HG03060 (cell line): ENCODE measurements at regions not wholly inside any gene's neighbourhood (a gene's known extent, or its start where the extent isn't known, plus 50 kb on each side); places are given as distances from the start of the nearest gene placed in this dataset.

ENCODE experiments used
- ATAC-seq: cut with Tn5 transposase; IDR thresholded peaks from one replicate; pipeline ENCODE4 v1.9.1; 2021; ENCODE audit warnings: low read depth, moderate number of reproducible peaks; ENCODE audit not compliant: unreplicated experiment

GRCh38 chr4:85244638-85245037 is 230.3 kb upstream of the ARHGAP24 start:
- ATAC-seq = no peak

GRCh38 chr4:85246055-85246454 is 228.9 kb upstream of the ARHGAP24 start:
- ATAC-seq = no peak

GRCh38 chr4:85250852-85251251 is 224.1 kb upstream of the ARHGAP24 start:
- ATAC-seq = no peak

GRCh38 chr4:85257817-85258370 is 217.1 kb upstream of the ARHGAP24 start:
- ATAC-seq = no peak

- no peak for ATAC-seq
Measured at GRCh38 chr4:85260064-85260463, 214.9 kb upstream of the ARHGAP24 start.

GRCh38 chr4:85265234-85265633 is 209.7 kb upstream of the ARHGAP24 start:
- ATAC-seq = no peak

- ATAC-seq = no peak
Measured at GRCh38 chr4:85268188-85268587, 206.8 kb upstream of the ARHGAP24 start.

- no peak for ATAC-seq
Measured at GRCh38 chr4:85268961-85269360, 206.0 kb upstream of the ARHGAP24 start.

- no peak for ATAC-seq
Measured at GRCh38 chr4:85274955-85275354, 200.0 kb upstream of the ARHGAP24 start.

- no peak for ATAC-seq
Measured at GRCh38 chr4:85280963-85281362, 194.0 kb upstream of the ARHGAP24 start.

- no peak for ATAC-seq
Measured at GRCh38 chr4:85291226-85291625, 183.7 kb upstream of the ARHGAP24 start.

- no peak for ATAC-seq
Measured at GRCh38 chr4:85298037-85298436, 176.9 kb upstream of the ARHGAP24 start.

GRCh38 chr4:85302193-85302736 is 172.7 kb upstream of the ARHGAP24 start:
- ATAC-seq = no peak

- no peak for ATAC-seq
Measured at GRCh38 chr4:85302756-85303155, 172.2 kb upstream of the ARHGAP24 start.

- ATAC-seq = no peak
Measured at GRCh38 chr4:85318415-85318814, 156.5 kb upstream of the ARHGAP24 start.

GRCh38 chr4:85358831-85359230 is 116.1 kb upstream of the ARHGAP24 start:
- no peak for ATAC-seq

- no peak for ATAC-seq
Measured at GRCh38 chr4:85362550-85362949, 112.4 kb upstream of the ARHGAP24 start.

- ATAC-seq = no peak
Measured at GRCh38 chr4:85367815-85368214, 107.1 kb upstream of the ARHGAP24 start.

GRCh38 chr4:85368240-85368639 is 106.7 kb upstream of the ARHGAP24 start:
- ATAC-seq = no peak

GRCh38 chr4:85368932-85369331 is 106.0 kb upstream of the ARHGAP24 start:
- ATAC-seq = no peak

- no peak for ATAC-seq
Measured at GRCh38 chr4:85369703-85370380, 105.1 kb upstream of the ARHGAP24 start.

- ATAC-seq = peak; percentile 93
Measured at GRCh38 chr4:85370400-85371032, 104.4 kb upstream of the ARHGAP24 start.
